Suprapubic skin (tissue), 3 donors: ENCODE measurements at regions not wholly inside any gene's neighbourhood (a gene's known extent, or its start where the extent isn't known, plus 50 kb on each side); places are given as distances from the start of the nearest gene placed in this dataset.

Experiments
- CTCF ChIP-seq, 2 donors: fragments of 200-600 bp in 1 of 2; fragments of 450-650 bp in 1 of 2; sonication (generic) in 1 of 2; IDR thresholded peaks; one replicate each; pipeline ENCODE4 v1.5.1; 2016 to 2019; ENCODE audit warnings: antibody characterized with exemption in 2 of 2, mild to moderate bottlenecking in 1 of 2, moderate library complexity in 1 of 2
- POLR2AphosphoS5 ChIP-seq, 3 donors: sonication (generic); formaldehyde crosslinking; IDR thresholded peaks; one replicate each; pipeline ENCODE4 v1.6.1; 2017; ENCODE audit warnings: antibody characterized with exemption in 3 of 3

- TF ChIP-seq POLR2AphosphoS5 (IDR thresholded peaks at IDR 0.05) (no peak), CTCF (IDR thresholded peaks at IDR 0.05) (no peak)
These were observed 412.6 kb upstream of the ADAMTSL1 start for GRCh38 chr9:18061332-18061731.
